Fibroblast of the aortic adventitia (primary cell): ENCODE measurements at regions not wholly inside any gene's neighbourhood (a gene's known extent, or its start where the extent isn't known, plus 50 kb on each side); places are given as distances from the start of the nearest gene placed in this dataset. TPM values are rescaled to one million over a fixed set of nuclear protein-coding genes. Genes with fewer than 3 reads are reported as not detected.

Experiments
- DNase-seq: peaks from one replicate; pipeline ENCODE4 v3.0.0-alpha.2; 2010; ENCODE audit warnings: low read depth
- H3K4me3 ChIP-seq: 2 replicates; pipeline ENCODE4 v1.5.1; 2011; ENCODE audit warnings: low read depth, mild to moderate bottlenecking, control low read depth, low read length, moderate library complexity
- CTCF ChIP-seq: IDR thresholded peaks from 2 replicates; pipeline ENCODE4 v1.5.1; 2011; ENCODE audit warnings: mild to moderate bottlenecking, low read length, control low read depth, inconsistent platforms; ENCODE audit not compliant: insufficient read depth
- small RNA-seq: library from RNA; depleted of rRNA; stranded (forward); fragments of <200 nt; gene quantifications from one replicate; pipeline ENCODE3, GENCODE V24; 2012

GRCh38 chr2:163808406-163808805, 72.6 kb upstream of the FIGN start:
- no peak for TF ChIP-seq CTCF
- no peak overlapping the region for H3K4me3 ChIP-seq
- no peak for DNase-seq

DNA sequence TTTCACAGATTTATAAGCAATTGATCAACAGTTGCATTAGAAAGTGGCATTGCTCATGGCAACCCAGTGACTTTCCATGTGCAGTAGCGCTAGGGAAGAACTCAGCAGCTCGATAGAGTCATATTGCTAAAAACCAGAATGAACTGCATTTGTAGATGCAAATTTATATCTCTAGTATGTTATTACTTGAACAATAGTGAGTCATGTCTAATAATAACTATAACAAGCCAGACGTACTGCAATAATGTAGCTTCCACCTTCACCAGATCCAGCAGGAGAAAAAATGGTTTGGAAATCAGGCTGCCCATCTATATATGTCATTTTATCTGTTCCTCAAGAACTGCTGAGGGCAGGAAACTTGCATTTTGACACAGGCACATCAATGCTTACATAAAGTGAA, 66.5 kb upstream of the FIGN start:
- TF ChIP-seq CTCF, result no peak
- no peak for DNase-seq
- no peak overlapping the region for H3K4me3 ChIP-seq

- TF ChIP-seq CTCF, result no peak
- no peak for DNase-seq
- H3K4me3 ChIP-seq, result no peak overlapping the region
Observed at GRCh38 chr2:163801486-163801885, 65.7 kb upstream of the FIGN start.

GRCh38 chr2:163800951-163801381, 65.2 kb upstream of the FIGN start:
- peak; percentile 15 for DNase-seq

DNA sequence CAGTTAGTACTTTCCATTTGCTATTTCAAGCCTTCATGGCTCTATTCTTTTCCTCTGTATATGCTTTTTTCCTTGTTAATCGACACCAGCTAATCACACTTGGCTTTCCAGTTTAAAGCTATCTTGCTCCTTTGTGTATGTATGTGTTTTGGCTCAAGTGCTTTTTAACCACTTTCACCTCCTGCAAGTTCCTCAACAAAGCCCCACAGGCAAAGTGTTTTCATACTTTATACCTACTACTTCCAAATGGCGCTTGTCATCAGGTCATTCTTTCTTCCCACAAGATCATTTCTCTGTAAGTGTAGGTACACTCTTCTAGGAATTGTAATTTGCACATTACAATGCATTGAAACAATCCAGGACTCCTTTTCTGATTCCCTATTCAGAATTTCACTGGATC, 64.0 kb upstream of the FIGN start:
- no peak for DNase-seq
- no peak overlapping the region for H3K4me3 ChIP-seq
- no peak for TF ChIP-seq CTCF

More at GRCh38 chr2:163800951-163801381, 65.2 kb upstream of the FIGN start:
- no peak for TF ChIP-seq CTCF
- H3K4me3 ChIP-seq, result no peak overlapping the region

- TF ChIP-seq CTCF, result no peak
- no peak overlapping the region for H3K4me3 ChIP-seq
- peak; percentile 55 for DNase-seq
Observed at GRCh38 chr2:163794635-163795034, 58.8 kb upstream of the FIGN start.

Small RNAs in the stretch of these regions (small RNA-seq; reads per million reads assigned to genes)
- not detected for gene CYP2C56P
